GM18498 (cell line): ENCODE measurements at regions not wholly inside any gene's neighbourhood (a gene's known extent, or its start where the extent isn't known, plus 50 kb on each side); places are given as distances from the start of the nearest gene placed in this dataset.

ENCODE experiments used
- ATAC-seq: cut with Tn5 transposase; IDR thresholded peaks from one replicate; pipeline ENCODE4 v1.9.1; 2021; ENCODE audit warnings: mild to moderate bottlenecking, moderate library complexity; ENCODE audit not compliant: unreplicated experiment

GRCh38 chr10:88122576-88122975 is 259.2 kb downstream of the PTEN start:
- no peak for ATAC-seq

GRCh38 chr10:88125766-88126165 is 262.3 kb downstream of the PTEN start:
- no peak for ATAC-seq

GRCh38 chr10:88126699-88127098 is 263.3 kb downstream of the PTEN start:
- no peak for ATAC-seq

GRCh38 chr10:88127269-88127668 is 263.8 kb downstream of the PTEN start:
- no peak for ATAC-seq

GRCh38 chr10:88127766-88128165 is 264.3 kb downstream of the PTEN start:
- ATAC-seq = no peak

GRCh38 chr10:88129013-88129412 is 265.6 kb downstream of the PTEN start:
- ATAC-seq = no peak

- no peak for ATAC-seq
Measured at GRCh38 chr10:88130912-88131311, 267.5 kb downstream of the PTEN start.

GRCh38 chr10:88131511-88132139 is 268.2 kb downstream of the PTEN start:
- ATAC-seq = no peak

GRCh38 chr10:88136712-88137111 is 273.3 kb downstream of the PTEN start:
- no peak for ATAC-seq

- peak; percentile 95 for ATAC-seq
Measured at GRCh38 chr10:88138319-88138848, 275.0 kb downstream of the PTEN start.

GRCh38 chr10:88147000-88147798 is 283.8 kb downstream of the PTEN start:
- no peak for ATAC-seq

GRCh38 chr10:88149906-88150305 is 286.5 kb downstream of the PTEN start:
- ATAC-seq = no peak

GRCh38 chr10:88150339-88150738 is 286.9 kb downstream of the PTEN start:
- ATAC-seq = no peak

GRCh38 chr10:88152728-88153133 is 289.3 kb downstream of the PTEN start:
- peak; percentile 86 for ATAC-seq

- no peak for ATAC-seq
Measured at GRCh38 chr10:88154596-88155250, 291.3 kb downstream of the PTEN start.

GRCh38 chr10:88156341-88156740 is 292.9 kb downstream of the PTEN start:
- no peak for ATAC-seq

- no peak for ATAC-seq
Measured at GRCh38 chr10:88157981-88158465, 294.6 kb downstream of the PTEN start.

GRCh38 chr10:88158526-88159122 is 295.2 kb downstream of the PTEN start:
- no peak for ATAC-seq

- ATAC-seq = no peak
Measured at GRCh38 chr10:88159127-88159829, 295.9 kb downstream of the PTEN start.

- ATAC-seq = no peak
Measured at GRCh38 chr10:88161070-88161469, 297.6 kb downstream of the PTEN start.

GRCh38 chr10:88161756-88162155 is 298.3 kb downstream of the PTEN start:
- ATAC-seq = no peak
